ENCODE measurements at regions not wholly inside any gene's neighbourhood (a gene's known extent, or its start where the extent isn't known, plus 50 kb on each side); places are given as distances from the start of the nearest gene placed in this dataset.

- TF ChIP-seq CTCF (IDR thresholded peaks at IDR 0.05; ENCODE audit: insufficient read depth, low read depth, low read length) = no peak
- TF ChIP-seq EZH2 (IDR thresholded peaks at IDR 0.05; ENCODE audit: insufficient read depth, low read length) = no peak
Measured at GRCh38 chr11:69355346-69355940, 61.5 kb downstream of the MYEOV start.

Measured in astrocyte (in vitro differentiated cells and primary cell).